ENCODE measurements at regions not wholly inside any gene's neighbourhood (a gene's known extent, or its start where the extent isn't known, plus 50 kb on each side); places are given as distances from the start of the nearest gene placed in this dataset.

- Histone ChIP-seq H3K4me1 (ENCODE audit: control insufficient read depth, insufficient read depth, low read length, poor library complexity, severe bottlenecking) (peaks cover 11% of the 10 kb centered on the region), H3K4me3 (ENCODE audit: extremely low read depth, insufficient read depth, low read length, poor library complexity, severe bottlenecking) (no peak overlapping the region), H3K27ac (ENCODE audit: low read depth, low read length, severe bottlenecking) (no peak overlapping the region), H3K36me3 (ENCODE audit: control insufficient read depth, insufficient read depth, low read length) (no peaks in the 10 kb centered on the region), H3K9me3 (ENCODE audit: control insufficient read depth, low read length) (peaks cover 4% of the 10 kb centered on the region)
- 82 to 83% methylated on average over 1 of the region's 2 CpGs for WGBS, 2 experiments (ENCODE audit: insufficient coverage in 2 of 2)
These were observed 170.1 kb upstream of the ZNF618 start for GRCh38 chr9:113705928-113706519.

GRCh38 chr9:113707953-113708695, 168.0 kb upstream of the ZNF618 start:
- WGBS, 2 experiments (ENCODE audit: insufficient coverage in 2 of 2) = 89 to 95% methylated on average over 5 to 6 of the region's 8 CpGs
- Histone ChIP-seq H3K36me3 (ENCODE audit: control insufficient read depth, insufficient read depth, low read length) (no peaks in the 10 kb centered on the region), H3K4me3 (ENCODE audit: extremely low read depth, insufficient read depth, low read length, poor library complexity, severe bottlenecking) (no peak overlapping the region), H3K9me3 (ENCODE audit: control insufficient read depth, low read length) (peaks cover 4% of the 10 kb centered on the region), H3K4me1 (ENCODE audit: control insufficient read depth, insufficient read depth, low read length, poor library complexity, severe bottlenecking) (peaks cover 11% of the 10 kb centered on the region), H3K27ac (ENCODE audit: low read depth, low read length, severe bottlenecking) (no peak overlapping the region)

- H3K27ac ChIP-seq (ENCODE audit: low read depth, low read length, severe bottlenecking) = no peak overlapping the region
- WGBS, 2 experiments (ENCODE audit: insufficient coverage in 2 of 2) = 70% methylated on average over 7 of the region's 7 CpGs
- peaks cover 11% of the 10 kb centered on the region for H3K4me1 ChIP-seq (ENCODE audit: control insufficient read depth, insufficient read depth, low read length, poor library complexity, severe bottlenecking)
- H3K9me3 ChIP-seq (ENCODE audit: control insufficient read depth, low read length) = peaks cover 4% of the 10 kb centered on the region
- H3K4me3 ChIP-seq (ENCODE audit: extremely low read depth, insufficient read depth, low read length, poor library complexity, severe bottlenecking) = no peak overlapping the region
- H3K36me3 ChIP-seq (ENCODE audit: control insufficient read depth, insufficient read depth, low read length) = no peaks in the 10 kb centered on the region
These were observed 167.0 kb upstream of the ZNF618 start for GRCh38 chr9:113708821-113709713.

- Histone ChIP-seq H3K9me3 (ENCODE audit: control insufficient read depth, low read length) (peaks cover 4% of the 10 kb centered on the region), H3K4me3 (ENCODE audit: extremely low read depth, insufficient read depth, low read length, poor library complexity, severe bottlenecking) (no peak overlapping the region), H3K27ac (ENCODE audit: low read depth, low read length, severe bottlenecking) (no peak overlapping the region), H3K4me1 (ENCODE audit: control insufficient read depth, insufficient read depth, low read length, poor library complexity, severe bottlenecking) (peaks cover 11% of the 10 kb centered on the region), H3K36me3 (ENCODE audit: control insufficient read depth, insufficient read depth, low read length) (no peaks in the 10 kb centered on the region)
- WGBS, 2 experiments (ENCODE audit: insufficient coverage in 2 of 2) = 92 to 96% methylated on average over 6 of the region's 6 CpGs
These were observed 166.4 kb upstream of the ZNF618 start for GRCh38 chr9:113709721-113710120.

DNA sequence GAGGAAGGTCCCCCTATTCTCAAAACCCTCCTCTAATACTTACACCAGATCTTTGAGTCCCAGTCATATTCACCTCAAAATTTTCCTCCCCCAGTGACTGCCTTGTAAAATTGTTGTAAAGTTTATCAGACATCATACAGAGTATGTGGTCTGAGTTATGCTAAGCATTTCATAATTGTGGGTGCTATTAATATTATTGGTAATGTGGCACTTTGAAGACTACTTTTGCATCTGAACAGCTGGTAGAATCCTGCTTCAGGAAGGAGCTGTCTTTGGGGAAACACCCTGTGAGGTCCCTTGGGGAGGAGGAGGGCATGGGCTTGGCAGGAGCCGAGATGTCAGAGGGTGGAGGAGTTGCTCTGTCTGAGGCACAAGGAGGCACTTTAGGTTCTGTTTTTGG, 164.9 kb upstream of the ZNF618 start:
- 83 to 100% methylated on average over 1 of the region's 1 CpG for WGBS, 2 experiments (ENCODE audit: insufficient coverage in 2 of 2)
- H3K9me3 ChIP-seq (ENCODE audit: control insufficient read depth, low read length) = peaks cover 4% of the 10 kb centered on the region
- H3K4me3 ChIP-seq (ENCODE audit: extremely low read depth, insufficient read depth, low read length, poor library complexity, severe bottlenecking) = no peak overlapping the region
- H3K27ac ChIP-seq (ENCODE audit: low read depth, low read length, severe bottlenecking) = no peak overlapping the region
- H3K4me1 ChIP-seq (ENCODE audit: control insufficient read depth, insufficient read depth, low read length, poor library complexity, severe bottlenecking) = peaks cover 2% of the 10 kb centered on the region
- H3K36me3 ChIP-seq (ENCODE audit: control insufficient read depth, insufficient read depth, low read length) = no peaks in the 10 kb centered on the region

DNA sequence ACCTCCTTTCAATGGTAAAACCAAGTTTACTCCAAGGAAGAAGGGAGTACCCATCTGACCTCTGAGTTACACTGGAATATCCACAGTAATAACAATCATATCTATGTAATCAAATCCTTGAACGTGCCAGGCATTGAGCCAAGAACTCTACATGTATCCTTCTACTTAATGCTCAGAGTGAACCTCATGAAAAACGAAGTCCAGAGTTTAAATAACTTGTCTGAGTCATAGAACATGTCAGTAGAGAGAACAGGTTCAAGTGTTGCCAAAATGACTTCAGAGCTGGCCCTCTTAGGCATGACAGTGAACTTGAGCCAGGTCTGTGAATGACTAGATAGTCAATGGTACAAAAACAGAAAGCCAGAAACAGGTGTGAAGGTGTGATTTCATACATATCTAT, 164.1 kb upstream of the ZNF618 start:
- no peak overlapping the region for H3K4me3 ChIP-seq (ENCODE audit: extremely low read depth, insufficient read depth, low read length, poor library complexity, severe bottlenecking)
- peaks cover 7% of the 10 kb centered on the region for H3K9me3 ChIP-seq (ENCODE audit: control insufficient read depth, low read length)
- WGBS, 2 experiments (ENCODE audit: insufficient coverage in 2 of 2) = 78% methylated on average over 1 of the region's 2 CpGs; no CpG with 5 or more reads in 1 of the 2 experiments
- no peaks in the 10 kb centered on the region for H3K4me1 ChIP-seq (ENCODE audit: control insufficient read depth, insufficient read depth, low read length, poor library complexity, severe bottlenecking)
- H3K27ac ChIP-seq (ENCODE audit: low read depth, low read length, severe bottlenecking) = no peak overlapping the region
- H3K36me3 ChIP-seq (ENCODE audit: control insufficient read depth, insufficient read depth, low read length) = no peaks in the 10 kb centered on the region

DNA sequence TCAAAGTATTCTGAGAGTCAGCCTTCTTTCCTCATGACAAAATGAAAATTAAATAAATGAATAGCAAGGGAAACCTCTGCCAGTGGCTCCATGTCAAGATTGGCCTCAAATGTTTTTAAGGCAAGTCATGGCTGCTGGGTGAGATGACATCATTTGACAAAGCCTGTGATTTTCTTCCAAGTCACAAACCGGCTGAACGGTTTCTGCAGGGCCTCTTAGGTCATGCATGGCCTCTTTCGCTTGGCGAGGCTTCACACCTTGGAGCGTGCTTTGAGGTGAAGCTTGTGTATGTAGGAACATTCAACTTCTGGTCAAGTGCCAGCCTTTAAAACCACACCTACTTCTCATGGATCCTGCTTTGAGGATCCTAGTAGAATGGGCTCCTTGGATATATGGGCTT, 161.0 kb upstream of the ZNF618 start:
- Histone ChIP-seq H3K9me3 (ENCODE audit: control insufficient read depth, low read length) (peaks cover 7% of the 10 kb centered on the region), H3K4me3 (ENCODE audit: extremely low read depth, insufficient read depth, low read length, poor library complexity, severe bottlenecking) (no peak overlapping the region), H3K36me3 (ENCODE audit: control insufficient read depth, insufficient read depth, low read length) (no peaks in the 10 kb centered on the region), H3K27ac (ENCODE audit: low read depth, low read length, severe bottlenecking) (no peak overlapping the region), H3K4me1 (ENCODE audit: control insufficient read depth, insufficient read depth, low read length, poor library complexity, severe bottlenecking) (no peaks in the 10 kb centered on the region)
- 80% methylated on average over 2 of the region's 5 CpGs for WGBS, 2 experiments (ENCODE audit: insufficient coverage in 2 of 2)

GRCh38 chr9:113719919-113720318, 156.2 kb upstream of the ZNF618 start:
- no peak overlapping the region for H3K4me3 ChIP-seq (ENCODE audit: extremely low read depth, insufficient read depth, low read length, poor library complexity, severe bottlenecking)
- peaks cover 7% of the 10 kb centered on the region for H3K9me3 ChIP-seq (ENCODE audit: control insufficient read depth, low read length)
- no peaks in the 10 kb centered on the region for H3K36me3 ChIP-seq (ENCODE audit: control insufficient read depth, insufficient read depth, low read length)
- H3K4me1 ChIP-seq (ENCODE audit: control insufficient read depth, insufficient read depth, low read length, poor library complexity, severe bottlenecking) = no peaks in the 10 kb centered on the region
- no peak overlapping the region for H3K27ac ChIP-seq (ENCODE audit: low read depth, low read length, severe bottlenecking)
- WGBS, 2 experiments (ENCODE audit: insufficient coverage in 2 of 2) = 100% methylated on average over 1 of the region's 1 CpG

- Histone ChIP-seq H3K9me3 (ENCODE audit: control insufficient read depth, low read length) (peaks cover 7% of the 10 kb centered on the region), H3K27ac (ENCODE audit: low read depth, low read length, severe bottlenecking) (no peak overlapping the region), H3K4me1 (ENCODE audit: control insufficient read depth, insufficient read depth, low read length, poor library complexity, severe bottlenecking) (no peaks in the 10 kb centered on the region), H3K36me3 (ENCODE audit: control insufficient read depth, insufficient read depth, low read length) (no peaks in the 10 kb centered on the region), H3K4me3 (ENCODE audit: extremely low read depth, insufficient read depth, low read length, poor library complexity, severe bottlenecking) (no peak overlapping the region)
- 100% methylated on average over 1 of the region's 4 CpGs; no CpG with 5 or more reads in 1 of the 2 experiments for WGBS, 2 experiments (ENCODE audit: insufficient coverage in 2 of 2)
These were observed 155.6 kb upstream of the ZNF618 start for GRCh38 chr9:113720495-113720894.

GRCh38 chr9:113721856-113722255, 154.3 kb upstream of the ZNF618 start:
- no CpG with 5 or more reads among the region's 1 CpG for WGBS, 2 experiments (ENCODE audit: insufficient coverage in 2 of 2)
- Histone ChIP-seq H3K9me3 (ENCODE audit: control insufficient read depth, low read length) (peaks cover 5% of the 10 kb centered on the region), H3K4me3 (ENCODE audit: extremely low read depth, insufficient read depth, low read length, poor library complexity, severe bottlenecking) (no peak overlapping the region), H3K27ac (ENCODE audit: low read depth, low read length, severe bottlenecking) (no peak overlapping the region), H3K4me1 (ENCODE audit: control insufficient read depth, insufficient read depth, low read length, poor library complexity, severe bottlenecking) (no peaks in the 10 kb centered on the region), H3K36me3 (ENCODE audit: control insufficient read depth, insufficient read depth, low read length) (no peaks in the 10 kb centered on the region)

Measured in mesodermal cell (in vitro differentiated cells).